WTC11 (cell line): ENCODE measurements at regions not wholly inside any gene's neighbourhood (a gene's known extent, or its start where the extent isn't known, plus 50 kb on each side); places are given as distances from the start of the nearest gene placed in this dataset.

Experiments used
- JUN ChIP-seq: sonication (generic); formaldehyde crosslinking; IDR thresholded peaks from 2 replicates; pipeline ENCODE4 v1.8.0; 2023; ENCODE audit warnings: mild to moderate bottlenecking, missing genetic modification reagents
- ZNF138 ChIP-seq: sonication (generic); formaldehyde crosslinking; conservative IDR thresholded peaks from 2 replicates; pipeline ENCODE4 v1.8.1; 2022; ENCODE audit warnings: mild to moderate bottlenecking, moderate library complexity, missing genetic modification reagents
- TF ChIP-seq, protein P1 (sequence below): fragments of 200-600 bp; IDR thresholded peaks from 2 replicates; pipeline ENCODE4 v1.8.0; 2022; ENCODE audit warnings: antibody characterized with exemption
- TF ChIP-seq, protein P2 (sequence below): sonication (generic); formaldehyde crosslinking; IDR thresholded peaks from 2 replicates; pipeline ENCODE4 v1.8.0; 2022; ENCODE audit warnings: mild to moderate bottlenecking, missing genetic modification reagents
- TF ChIP-seq, protein P3 (sequence below): sonication (generic); formaldehyde crosslinking; IDR thresholded peaks from 2 replicates; pipeline ENCODE4 v1.8.1; 2023; ENCODE audit warnings: mild to moderate bottlenecking, missing genetic modification reagents
- TF ChIP-seq, protein P4 (sequence below): sonication (generic); formaldehyde crosslinking; IDR thresholded peaks from 2 replicates; pipeline ENCODE4 v1.8.1; 2023; ENCODE audit warnings: mild to moderate bottlenecking, moderate library complexity, missing genetic modification reagents

DNA sequence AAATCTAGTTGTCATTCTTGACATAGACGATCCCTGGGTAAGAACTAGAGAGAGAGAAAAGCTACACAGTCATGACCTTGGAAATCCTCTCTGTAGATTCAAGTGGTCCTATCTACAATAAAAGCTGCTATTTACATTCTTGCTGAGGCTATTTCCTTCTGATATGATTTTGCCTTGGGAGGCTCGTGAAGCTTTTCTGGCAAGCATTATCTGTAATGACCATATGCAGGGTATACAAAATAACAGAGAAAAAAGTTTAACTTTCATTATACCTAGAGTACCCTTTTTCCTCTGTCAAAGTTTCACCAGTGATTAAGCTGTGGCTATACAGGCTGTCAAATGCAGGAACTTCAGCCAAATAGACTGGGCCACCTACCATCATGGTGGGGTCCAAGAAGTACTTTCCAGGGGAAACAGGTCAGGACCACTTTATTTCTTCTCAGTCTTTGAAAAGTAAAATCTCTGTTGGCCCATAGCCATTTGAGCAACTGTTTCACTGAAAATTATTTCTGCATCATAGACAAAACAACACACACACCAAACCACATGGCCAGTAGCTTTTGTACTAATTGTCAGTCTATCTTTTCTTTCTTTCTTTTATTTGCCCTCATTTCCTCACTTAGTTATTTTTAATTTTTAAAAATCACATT is 677.0 kb upstream of the ID4 start:
- TF ChIP-seq JUN (CRISPR knock-in tag) (no peak), ZNF138 (CRISPR knock-in tag) (no peak)
- TF ChIP-seq, protein P1, sequence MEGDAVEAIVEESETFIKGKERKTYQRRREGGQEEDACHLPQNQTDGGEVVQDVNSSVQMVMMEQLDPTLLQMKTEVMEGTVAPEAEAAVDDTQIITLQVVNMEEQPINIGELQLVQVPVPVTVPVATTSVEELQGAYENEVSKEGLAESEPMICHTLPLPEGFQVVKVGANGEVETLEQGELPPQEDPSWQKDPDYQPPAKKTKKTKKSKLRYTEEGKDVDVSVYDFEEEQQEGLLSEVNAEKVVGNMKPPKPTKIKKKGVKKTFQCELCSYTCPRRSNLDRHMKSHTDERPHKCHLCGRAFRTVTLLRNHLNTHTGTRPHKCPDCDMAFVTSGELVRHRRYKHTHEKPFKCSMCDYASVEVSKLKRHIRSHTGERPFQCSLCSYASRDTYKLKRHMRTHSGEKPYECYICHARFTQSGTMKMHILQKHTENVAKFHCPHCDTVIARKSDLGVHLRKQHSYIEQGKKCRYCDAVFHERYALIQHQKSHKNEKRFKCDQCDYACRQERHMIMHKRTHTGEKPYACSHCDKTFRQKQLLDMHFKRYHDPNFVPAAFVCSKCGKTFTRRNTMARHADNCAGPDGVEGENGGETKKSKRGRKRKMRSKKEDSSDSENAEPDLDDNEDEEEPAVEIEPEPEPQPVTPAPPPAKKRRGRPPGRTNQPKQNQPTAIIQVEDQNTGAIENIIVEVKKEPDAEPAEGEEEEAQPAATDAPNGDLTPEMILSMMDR = no peak
- TF ChIP-seq, protein P2, sequence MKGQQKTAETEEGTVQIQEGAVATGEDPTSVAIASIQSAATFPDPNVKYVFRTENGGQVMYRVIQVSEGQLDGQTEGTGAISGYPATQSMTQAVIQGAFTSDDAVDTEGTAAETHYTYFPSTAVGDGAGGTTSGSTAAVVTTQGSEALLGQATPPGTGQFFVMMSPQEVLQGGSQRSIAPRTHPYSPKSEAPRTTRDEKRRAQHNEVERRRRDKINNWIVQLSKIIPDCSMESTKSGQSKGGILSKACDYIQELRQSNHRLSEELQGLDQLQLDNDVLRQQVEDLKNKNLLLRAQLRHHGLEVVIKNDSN = no peak
- TF ChIP-seq, protein P3, sequence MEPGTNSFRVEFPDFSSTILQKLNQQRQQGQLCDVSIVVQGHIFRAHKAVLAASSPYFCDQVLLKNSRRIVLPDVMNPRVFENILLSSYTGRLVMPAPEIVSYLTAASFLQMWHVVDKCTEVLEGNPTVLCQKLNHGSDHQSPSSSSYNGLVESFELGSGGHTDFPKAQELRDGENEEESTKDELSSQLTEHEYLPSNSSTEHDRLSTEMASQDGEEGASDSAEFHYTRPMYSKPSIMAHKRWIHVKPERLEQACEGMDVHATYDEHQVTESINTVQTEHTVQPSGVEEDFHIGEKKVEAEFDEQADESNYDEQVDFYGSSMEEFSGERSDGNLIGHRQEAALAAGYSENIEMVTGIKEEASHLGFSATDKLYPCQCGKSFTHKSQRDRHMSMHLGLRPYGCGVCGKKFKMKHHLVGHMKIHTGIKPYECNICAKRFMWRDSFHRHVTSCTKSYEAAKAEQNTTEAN (CRISPR knock-in tag) = no peak
- TF ChIP-seq, protein P4, sequence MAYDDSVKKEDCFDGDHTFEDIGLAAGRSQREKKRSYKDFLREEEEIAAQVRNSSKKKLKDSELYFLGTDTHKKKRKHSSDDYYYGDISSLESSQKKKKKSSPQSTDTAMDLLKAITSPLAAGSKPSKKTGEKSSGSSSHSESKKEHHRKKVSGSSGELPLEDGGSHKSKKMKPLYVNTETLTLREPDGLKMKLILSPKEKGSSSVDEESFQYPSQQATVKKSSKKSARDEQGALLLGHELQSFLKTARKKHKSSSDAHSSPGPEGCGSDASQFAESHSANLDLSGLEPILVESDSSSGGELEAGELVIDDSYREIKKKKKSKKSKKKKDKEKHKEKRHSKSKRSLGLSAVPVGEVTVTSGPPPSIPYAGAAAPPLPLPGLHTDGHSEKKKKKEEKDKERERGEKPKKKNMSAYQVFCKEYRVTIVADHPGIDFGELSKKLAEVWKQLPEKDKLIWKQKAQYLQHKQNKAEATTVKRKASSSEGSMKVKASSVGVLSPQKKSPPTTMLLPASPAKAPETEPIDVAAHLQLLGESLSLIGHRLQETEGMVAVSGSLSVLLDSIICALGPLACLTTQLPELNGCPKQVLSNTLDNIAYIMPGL = no peak
